ENCODE measurements at regions not wholly inside any gene's neighbourhood (a gene's known extent, or its start where the extent isn't known, plus 50 kb on each side); places are given as distances from the start of the nearest gene placed in this dataset.

DNA sequence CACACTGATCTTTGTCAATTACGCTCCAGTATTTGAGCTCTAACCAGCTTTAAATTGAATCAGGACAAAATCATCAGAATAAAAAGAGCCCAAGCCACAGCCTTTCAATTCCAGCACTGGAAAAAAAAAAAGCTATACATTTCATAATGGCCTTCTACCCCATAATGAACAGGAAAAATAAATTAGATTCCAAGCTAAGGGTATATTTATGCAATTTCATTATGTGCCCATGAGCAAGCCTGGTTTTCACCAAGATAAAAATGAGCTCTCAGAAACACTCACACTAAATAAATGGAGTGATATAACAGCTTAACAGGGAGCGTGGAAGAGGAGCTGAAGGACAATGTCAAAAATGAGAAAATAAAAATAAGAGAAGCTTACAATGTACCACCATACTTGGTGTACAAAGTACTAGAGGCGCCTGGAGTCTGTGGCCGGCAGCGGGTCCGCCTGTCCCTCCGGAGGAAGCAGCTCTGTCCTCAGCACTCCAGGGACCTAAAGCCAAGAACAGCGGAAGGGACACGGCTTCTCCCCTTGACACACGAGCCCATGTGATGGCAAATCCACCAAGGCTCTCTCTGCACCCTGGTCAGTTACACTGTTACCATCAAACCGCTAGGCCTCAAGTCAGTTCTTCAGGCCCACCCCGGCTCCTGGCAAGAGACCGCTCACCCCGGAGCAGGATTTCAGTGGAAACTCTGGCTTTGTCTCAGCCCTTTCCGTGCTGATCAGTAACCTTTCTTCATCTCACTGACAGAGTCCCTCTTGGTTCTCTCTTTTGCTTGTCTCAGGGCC, 69.6 kb downstream of the RBFOX3 start:
- Histone ChIP-seq H3K4me1 (ENCODE audit: control insufficient read depth, insufficient read depth, low read length, poor library complexity, severe bottlenecking) (no peaks in the 10 kb centered on the region), H3K36me3 (ENCODE audit: control insufficient read depth, insufficient read depth, low read length) (no peaks in the 10 kb centered on the region), H3K4me3 (ENCODE audit: insufficient read depth, low read depth, low read length, poor library complexity, severe bottlenecking) (no peak overlapping the region), H3K9me3 (ENCODE audit: control insufficient read depth, low read length) (no peaks in the 10 kb centered on the region), H3K27ac (ENCODE audit: insufficient read depth, low read length, poor library complexity, severe bottlenecking) (no peak overlapping the region), H3K27me3 (replicated peaks; ENCODE audit: control insufficient read depth, insufficient read depth, low read length, poor library complexity, severe bottlenecking) (no peaks in the 10 kb centered on the region)
- DNase-seq = no peak

DNA sequence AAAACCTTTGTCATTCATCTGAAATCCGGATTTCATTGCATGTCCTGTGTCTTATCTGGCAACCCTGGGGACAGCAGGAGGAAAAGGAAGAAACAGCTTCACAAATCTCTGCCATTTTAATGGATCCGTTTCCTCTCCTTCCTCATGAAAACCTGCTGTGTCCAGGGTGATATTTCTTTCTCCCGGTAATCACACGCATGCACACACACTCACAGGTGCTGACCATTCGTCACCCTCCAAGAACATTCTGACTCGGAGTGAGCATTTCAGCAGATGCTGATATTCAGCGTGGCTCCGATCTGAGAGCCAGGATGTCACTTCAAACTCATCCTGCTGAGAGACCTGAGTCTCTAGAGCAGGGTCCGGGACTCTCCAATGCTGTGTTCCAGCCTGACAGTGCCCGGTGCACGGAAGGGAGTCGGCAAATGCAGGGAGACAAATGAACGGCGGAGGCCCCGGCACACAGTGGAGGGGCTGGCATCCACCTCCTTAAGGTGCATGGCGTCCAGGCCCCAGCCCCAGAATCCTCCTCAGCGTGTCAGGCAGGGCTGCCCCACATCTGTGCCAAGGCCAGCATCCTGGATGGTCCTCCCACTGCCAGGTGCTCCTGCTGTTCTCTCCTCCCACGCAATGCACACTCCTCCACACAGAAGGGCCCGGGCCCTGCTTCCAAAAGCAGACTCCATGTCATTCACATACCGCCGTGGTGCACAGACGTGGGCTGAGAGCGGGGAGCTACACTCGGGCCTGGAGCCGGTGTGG, 70.7 kb downstream of the RBFOX3 start:
- Histone ChIP-seq H3K27me3 (replicated peaks; ENCODE audit: control insufficient read depth, insufficient read depth, low read length, poor library complexity, severe bottlenecking) (no peaks in the 10 kb centered on the region), H3K4me3 (ENCODE audit: insufficient read depth, low read depth, low read length, poor library complexity, severe bottlenecking) (no peak overlapping the region), H3K4me1 (ENCODE audit: control insufficient read depth, insufficient read depth, low read length, poor library complexity, severe bottlenecking) (no peaks in the 10 kb centered on the region), H3K36me3 (ENCODE audit: control insufficient read depth, insufficient read depth, low read length) (no peaks in the 10 kb centered on the region), H3K9me3 (ENCODE audit: control insufficient read depth, low read length) (no peaks in the 10 kb centered on the region), H3K27ac (ENCODE audit: insufficient read depth, low read length, poor library complexity, severe bottlenecking) (no peak overlapping the region)
- no peak for DNase-seq

DNA sequence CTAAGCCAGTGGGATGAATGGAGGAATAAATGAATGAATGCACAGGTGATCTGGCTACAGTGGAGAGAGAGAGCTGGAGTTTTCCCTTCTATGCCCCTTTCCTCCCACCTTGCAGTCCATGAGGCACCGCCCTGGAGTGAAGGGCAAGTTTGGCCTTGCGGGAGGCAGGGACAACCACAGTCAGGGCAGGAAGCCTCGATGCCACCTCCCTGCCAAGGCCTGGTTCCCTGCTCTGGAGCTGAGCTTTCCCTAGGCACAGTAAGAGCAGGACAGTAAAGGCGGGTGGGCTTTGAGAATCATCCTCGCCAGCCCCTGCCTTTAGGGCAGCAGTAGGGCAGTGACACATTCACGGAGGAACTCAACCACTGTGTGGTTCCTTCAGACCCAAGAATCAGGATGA, 72.6 kb downstream of the RBFOX3 start:
- H3K27ac ChIP-seq (ENCODE audit: insufficient read depth, low read length, poor library complexity, severe bottlenecking) = no peak overlapping the region
- no peaks in the 10 kb centered on the region for H3K4me1 ChIP-seq (ENCODE audit: control insufficient read depth, insufficient read depth, low read length, poor library complexity, severe bottlenecking)
- no peak overlapping the region for H3K4me3 ChIP-seq (ENCODE audit: insufficient read depth, low read depth, low read length, poor library complexity, severe bottlenecking)
- H3K36me3 ChIP-seq (ENCODE audit: control insufficient read depth, insufficient read depth, low read length) = no peaks in the 10 kb centered on the region
- no peaks in the 10 kb centered on the region for H3K27me3 ChIP-seq (replicated peaks; ENCODE audit: control insufficient read depth, insufficient read depth, low read length, poor library complexity, severe bottlenecking)
- no peaks in the 10 kb centered on the region for H3K9me3 ChIP-seq (ENCODE audit: control insufficient read depth, low read length)
- no peak for DNase-seq

DNA sequence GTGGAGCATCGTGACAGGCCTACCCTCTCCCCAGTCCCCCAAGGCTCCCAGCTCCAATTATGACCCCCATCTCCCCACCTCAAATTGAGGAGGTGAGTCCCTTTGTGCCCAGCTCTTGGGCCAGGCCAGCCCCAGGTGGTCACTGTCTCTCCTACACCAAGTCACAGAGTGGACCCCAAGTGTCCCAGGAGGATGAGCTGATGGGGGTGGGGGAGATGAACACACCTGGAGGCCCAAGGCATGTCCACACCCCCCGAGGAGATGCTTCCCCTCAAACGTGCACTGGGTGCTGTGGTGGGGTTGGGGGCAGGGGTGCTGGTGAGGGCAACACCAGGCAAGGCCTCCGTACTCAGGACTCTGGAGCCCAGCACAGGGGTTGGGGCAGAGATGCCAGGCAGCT, 73.2 kb downstream of the RBFOX3 start:
- H3K27ac ChIP-seq (ENCODE audit: insufficient read depth, low read length, poor library complexity, severe bottlenecking) = no peak overlapping the region
- DNase-seq = no peak
- no peaks in the 10 kb centered on the region for H3K27me3 ChIP-seq (replicated peaks; ENCODE audit: control insufficient read depth, insufficient read depth, low read length, poor library complexity, severe bottlenecking)
- H3K9me3 ChIP-seq (ENCODE audit: control insufficient read depth, low read length) = no peaks in the 10 kb centered on the region
- no peaks in the 10 kb centered on the region for H3K4me1 ChIP-seq (ENCODE audit: control insufficient read depth, insufficient read depth, low read length, poor library complexity, severe bottlenecking)
- H3K4me3 ChIP-seq (ENCODE audit: insufficient read depth, low read depth, low read length, poor library complexity, severe bottlenecking) = no peak overlapping the region
- H3K36me3 ChIP-seq (ENCODE audit: control insufficient read depth, insufficient read depth, low read length) = no peaks in the 10 kb centered on the region

DNA sequence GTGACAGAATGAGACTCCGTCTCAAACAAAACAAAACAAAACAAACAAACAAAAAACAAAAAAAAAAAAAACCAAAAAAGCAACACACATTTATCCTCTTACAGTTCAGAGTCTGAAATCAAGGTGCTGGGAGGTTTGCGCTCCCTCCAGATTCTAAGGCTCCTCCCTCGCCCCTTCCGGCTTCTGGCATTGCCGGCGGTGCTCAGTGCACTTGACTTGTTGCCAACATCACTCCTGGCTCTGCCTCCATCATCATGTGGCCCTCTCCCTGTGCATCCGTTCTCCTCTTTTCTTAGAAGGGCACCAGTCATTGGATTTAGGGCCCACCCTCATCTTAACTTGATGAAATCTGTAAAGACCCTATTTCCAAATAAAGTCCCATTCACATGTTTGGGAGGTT, 73.8 kb downstream of the RBFOX3 start:
- H3K4me3 ChIP-seq (ENCODE audit: insufficient read depth, low read depth, low read length, poor library complexity, severe bottlenecking) = no peak overlapping the region
- no peaks in the 10 kb centered on the region for H3K4me1 ChIP-seq (ENCODE audit: control insufficient read depth, insufficient read depth, low read length, poor library complexity, severe bottlenecking)
- no peaks in the 10 kb centered on the region for H3K27me3 ChIP-seq (replicated peaks; ENCODE audit: control insufficient read depth, insufficient read depth, low read length, poor library complexity, severe bottlenecking)
- no peak for DNase-seq
- no peaks in the 10 kb centered on the region for H3K36me3 ChIP-seq (ENCODE audit: control insufficient read depth, insufficient read depth, low read length)
- no peak overlapping the region for H3K27ac ChIP-seq (ENCODE audit: insufficient read depth, low read length, poor library complexity, severe bottlenecking)
- no peaks in the 10 kb centered on the region for H3K9me3 ChIP-seq (ENCODE audit: control insufficient read depth, low read length)

DNA sequence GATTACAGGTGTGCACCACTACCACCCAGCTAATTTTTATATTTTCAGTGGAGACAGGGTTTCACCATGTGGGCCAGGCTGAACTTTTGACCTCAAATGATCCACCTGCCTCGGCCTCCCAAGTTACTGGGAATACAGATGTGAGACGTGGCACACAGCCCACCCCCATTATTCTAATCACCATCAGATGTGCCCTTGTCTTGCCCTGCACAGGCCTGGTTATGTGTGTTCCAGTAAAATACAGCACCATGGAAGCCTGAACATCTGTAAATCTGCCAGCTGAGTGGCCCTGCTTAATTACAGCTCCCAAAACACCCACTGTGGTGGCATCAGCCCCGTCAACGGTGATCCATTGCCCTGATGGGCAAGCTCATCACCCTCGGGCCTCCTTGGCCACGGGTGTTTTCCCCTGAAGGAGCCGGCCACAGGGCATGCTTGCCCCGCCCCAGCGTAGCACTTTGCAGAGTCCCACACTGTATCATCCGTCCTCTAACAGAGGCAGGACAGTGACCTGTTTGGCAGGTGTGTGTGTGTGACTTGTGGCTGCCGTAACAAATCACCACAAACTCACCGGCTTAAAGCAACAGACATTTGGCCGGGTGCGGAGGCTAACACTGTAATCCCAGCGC, 74.5 kb downstream of the RBFOX3 start:
- no peaks in the 10 kb centered on the region for H3K36me3 ChIP-seq (ENCODE audit: control insufficient read depth, insufficient read depth, low read length)
- H3K4me3 ChIP-seq (ENCODE audit: insufficient read depth, low read depth, low read length, poor library complexity, severe bottlenecking) = no peak overlapping the region
- no peaks in the 10 kb centered on the region for H3K4me1 ChIP-seq (ENCODE audit: control insufficient read depth, insufficient read depth, low read length, poor library complexity, severe bottlenecking)
- H3K27ac ChIP-seq (ENCODE audit: insufficient read depth, low read length, poor library complexity, severe bottlenecking) = no peak overlapping the region
- no peaks in the 10 kb centered on the region for H3K27me3 ChIP-seq (replicated peaks; ENCODE audit: control insufficient read depth, insufficient read depth, low read length, poor library complexity, severe bottlenecking)
- H3K9me3 ChIP-seq (ENCODE audit: control insufficient read depth, low read length) = no peaks in the 10 kb centered on the region
- DNase-seq = no peak

DNA sequence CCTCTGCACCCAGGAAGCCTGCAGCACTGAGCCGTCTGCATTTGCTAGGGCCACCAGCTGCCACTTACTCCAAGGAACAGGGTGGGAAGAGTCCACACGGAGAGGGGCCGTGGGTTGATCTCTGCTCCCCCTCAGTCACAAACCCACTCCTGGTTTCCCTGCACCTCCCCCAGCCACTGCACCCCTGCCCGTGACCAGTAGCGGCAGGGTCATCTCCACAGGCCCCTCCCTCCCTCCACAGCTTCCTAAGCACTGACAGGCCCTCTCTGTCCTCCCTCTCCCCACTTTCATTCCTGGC, 75.2 kb downstream of the RBFOX3 start:
- Histone ChIP-seq H3K27ac (ENCODE audit: insufficient read depth, low read length, poor library complexity, severe bottlenecking) (no peak overlapping the region), H3K4me3 (ENCODE audit: insufficient read depth, low read depth, low read length, poor library complexity, severe bottlenecking) (no peak overlapping the region), H3K36me3 (ENCODE audit: control insufficient read depth, insufficient read depth, low read length) (no peaks in the 10 kb centered on the region), H3K27me3 (replicated peaks; ENCODE audit: control insufficient read depth, insufficient read depth, low read length, poor library complexity, severe bottlenecking) (no peaks in the 10 kb centered on the region), H3K4me1 (ENCODE audit: control insufficient read depth, insufficient read depth, low read length, poor library complexity, severe bottlenecking) (no peaks in the 10 kb centered on the region), H3K9me3 (ENCODE audit: control insufficient read depth, low read length) (no peaks in the 10 kb centered on the region)
- no peak for DNase-seq

DNA sequence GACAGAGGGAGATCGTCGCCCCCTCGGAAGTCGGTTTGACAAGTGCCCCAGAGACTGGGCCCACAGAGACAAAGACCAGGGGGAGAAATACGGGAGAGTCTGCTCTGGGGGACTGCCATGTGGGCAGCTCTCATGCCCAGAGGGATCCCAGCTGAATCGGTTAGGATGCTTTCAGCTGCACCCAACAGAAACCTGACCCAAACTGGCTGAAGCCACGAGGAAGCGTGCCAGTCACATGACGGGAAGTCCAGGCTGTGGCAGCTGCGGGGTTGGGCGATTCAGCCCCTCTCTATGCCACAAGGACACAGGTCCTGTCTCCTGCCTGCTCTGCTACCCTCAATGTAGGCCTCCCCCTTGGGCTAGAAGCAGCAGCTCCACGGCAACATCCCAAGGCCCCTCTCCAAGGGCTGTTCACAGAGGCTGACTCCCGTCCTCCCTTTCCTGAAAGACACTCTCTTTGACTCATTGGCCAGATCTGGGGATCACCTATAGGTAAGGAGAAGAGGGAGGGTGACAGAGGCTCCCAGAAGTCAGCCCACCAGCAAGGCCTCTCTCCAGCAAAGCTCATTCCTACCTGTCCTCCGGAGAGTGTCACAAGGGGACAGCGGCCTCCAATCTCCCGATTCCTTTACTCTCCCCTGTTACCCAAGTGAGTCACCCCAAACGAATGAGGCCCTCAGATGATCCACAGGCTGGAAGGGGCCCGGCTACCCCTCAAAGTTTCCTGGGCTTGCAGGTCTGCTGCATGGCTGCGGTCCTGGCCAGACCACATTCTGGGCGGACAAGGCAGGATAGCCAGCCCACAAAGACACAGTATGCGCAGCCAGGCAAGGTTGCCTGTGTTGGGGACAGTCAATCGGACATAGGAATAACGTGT, 75.8 kb downstream of the RBFOX3 start:
- no peaks in the 10 kb centered on the region for H3K27me3 ChIP-seq (replicated peaks; ENCODE audit: control insufficient read depth, insufficient read depth, low read length, poor library complexity, severe bottlenecking)
- DNase-seq = no peak
- no peak overlapping the region for H3K4me3 ChIP-seq (ENCODE audit: insufficient read depth, low read depth, low read length, poor library complexity, severe bottlenecking)
- no peaks in the 10 kb centered on the region for H3K9me3 ChIP-seq (ENCODE audit: control insufficient read depth, low read length)
- H3K27ac ChIP-seq (ENCODE audit: insufficient read depth, low read length, poor library complexity, severe bottlenecking) = no peak overlapping the region
- H3K4me1 ChIP-seq (ENCODE audit: control insufficient read depth, insufficient read depth, low read length, poor library complexity, severe bottlenecking) = no peaks in the 10 kb centered on the region
- no peaks in the 10 kb centered on the region for H3K36me3 ChIP-seq (ENCODE audit: control insufficient read depth, insufficient read depth, low read length)

DNA sequence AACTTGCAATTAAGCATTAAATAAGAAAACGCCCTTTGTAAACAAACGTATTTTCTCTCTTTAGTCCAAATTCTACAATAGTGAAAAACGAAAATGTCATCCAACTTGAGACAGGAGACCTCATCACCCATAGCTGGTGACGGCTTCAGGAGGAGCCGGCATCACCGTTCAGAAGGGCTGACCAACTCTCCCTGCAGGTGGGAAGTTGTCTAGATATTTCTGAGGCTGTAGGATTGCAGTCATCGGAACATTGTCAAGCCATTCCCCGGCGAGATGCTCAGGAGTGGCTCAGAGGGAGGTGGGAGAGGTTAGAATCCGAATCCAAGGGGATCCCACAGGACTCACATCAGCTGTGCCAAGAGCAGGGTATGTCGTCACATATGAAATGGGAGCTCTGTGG, 76.7 kb downstream of the RBFOX3 start:
- H3K27me3 ChIP-seq (replicated peaks; ENCODE audit: control insufficient read depth, insufficient read depth, low read length, poor library complexity, severe bottlenecking) = no peaks in the 10 kb centered on the region

More for the DNA sequence above, 76.7 kb downstream of the RBFOX3 start:
- no peaks in the 10 kb centered on the region for H3K9me3 ChIP-seq (ENCODE audit: control insufficient read depth, low read length)
- no peak overlapping the region for H3K4me3 ChIP-seq (ENCODE audit: insufficient read depth, low read depth, low read length, poor library complexity, severe bottlenecking)
- no peak for DNase-seq
- H3K36me3 ChIP-seq (ENCODE audit: control insufficient read depth, insufficient read depth, low read length) = no peaks in the 10 kb centered on the region
- no peaks in the 10 kb centered on the region for H3K4me1 ChIP-seq (ENCODE audit: control insufficient read depth, insufficient read depth, low read length, poor library complexity, severe bottlenecking)
- no peak overlapping the region for H3K27ac ChIP-seq (ENCODE audit: insufficient read depth, low read length, poor library complexity, severe bottlenecking)
